GM10266 (cell line): ENCODE measurements at regions not wholly inside any gene's neighbourhood (a gene's known extent, or its start where the extent isn't known, plus 50 kb on each side); places are given as distances from the start of the nearest gene placed in this dataset.

ENCODE experiments used
- DNase-seq: peaks from one replicate; pipeline ENCODE4 v3.0.0; 2012; ENCODE audit errors: extremely low spot score
- CTCF ChIP-seq: IDR thresholded peaks from 2 replicates; pipeline ENCODE4 v1.5.1; 2012; ENCODE audit warnings: mild to moderate bottlenecking, low read depth; ENCODE audit not compliant: control insufficient read depth, insufficient read depth; ENCODE audit errors: missing control alignments

GRCh38 chr17:14616528-14616927 lies 315.6 kb downstream of the HS3ST3B1 start:
- no peak for TF ChIP-seq CTCF

GRCh38 chr17:14605267-14605599 lies 304.4 kb downstream of the HS3ST3B1 start:
- DNase-seq, result no peak

More at GRCh38 chr17:14616528-14616927, 315.6 kb downstream of the HS3ST3B1 start:
- no peak for DNase-seq

GRCh38 chr17:14604591-14605266 lies 303.8 kb downstream of the HS3ST3B1 start:
- TF ChIP-seq CTCF, result no peak
- no peak for DNase-seq

More at GRCh38 chr17:14605267-14605599, 304.4 kb downstream of the HS3ST3B1 start:
- TF ChIP-seq CTCF, result no peak

GRCh38 chr17:14596224-14596623 lies 295.3 kb downstream of the HS3ST3B1 start:
- TF ChIP-seq CTCF, result no peak
- DNase-seq, result no peak

GRCh38 chr17:14595656-14596055 lies 294.8 kb downstream of the HS3ST3B1 start:
- TF ChIP-seq CTCF, result no peak
- DNase-seq, result no peak

GRCh38 chr17:14594690-14595089 lies 293.8 kb downstream of the HS3ST3B1 start:
- DNase-seq, result no peak
- no peak for TF ChIP-seq CTCF

- TF ChIP-seq CTCF, result no peak
- no peak for DNase-seq
Measured at GRCh38 chr17:14593956-14594355, 293.1 kb downstream of the HS3ST3B1 start.
